Stimulated activated naive CD8-positive, alpha-beta T cell treated with anti-CD3 and anti-CD28 coated beads, Interleukin-15, Interleukin-2, amounts not matched to agents 100 ng/mL and 50 ng/mL, for 24 hours (primary cell): ENCODE measurements at regions not wholly inside any gene's neighbourhood (a gene's known extent, or its start where the extent isn't known, plus 50 kb on each side); places are given as distances from the start of the nearest gene placed in this dataset.

Experiments used
- H3K27ac Mint-ChIP-seq: one replicate; pipeline ENCODE4 v1.8.0; 2021; ENCODE audit warnings: mild to moderate bottlenecking, mixed read lengths
- H3K27me3 Mint-ChIP-seq: one replicate; pipeline ENCODE4 v1.8.0; 2021; ENCODE audit warnings: mixed read lengths
- H3K36me3 Mint-ChIP-seq: one replicate; pipeline ENCODE4 v1.8.0; 2021; ENCODE audit warnings: low read depth, mixed read lengths
- H3K4me1 Mint-ChIP-seq: one replicate; pipeline ENCODE4 v1.8.0; 2021; ENCODE audit warnings: low read depth, mixed read lengths
- H3K4me3 Mint-ChIP-seq: one replicate; pipeline ENCODE4 v1.8.0; 2021; ENCODE audit warnings: mild to moderate bottlenecking, mixed read lengths
- H3K9me3 Mint-ChIP-seq: one replicate; pipeline ENCODE4 v1.8.0; 2021; ENCODE audit warnings: mixed read lengths

GRCh38 chr15:91711384-91712033 lies 142.0 kb upstream of the SLCO3A1 start:
- H3K27me3 Mint-ChIP-seq: peaks cover 10% of the 10 kb centered on the region
- H3K4me1 Mint-ChIP-seq: peaks cover 11% of the 10 kb centered on the region
- H3K4me3 Mint-ChIP-seq: no peak overlapping the region
- no peaks in the 10 kb centered on the region for H3K9me3 Mint-ChIP-seq
- no peaks in the 10 kb centered on the region for H3K36me3 Mint-ChIP-seq
- H3K27ac Mint-ChIP-seq: no peak overlapping the region

GRCh38 chr15:91712286-91712685 lies 141.2 kb upstream of the SLCO3A1 start:
- no peaks in the 10 kb centered on the region for H3K9me3 Mint-ChIP-seq

GRCh38 chr15:91716536-91716935 lies 137.0 kb upstream of the SLCO3A1 start:
- H3K36me3 Mint-ChIP-seq: no peaks in the 10 kb centered on the region
- no peak overlapping the region for H3K4me3 Mint-ChIP-seq
- H3K27me3 Mint-ChIP-seq: peaks cover 19% of the 10 kb centered on the region
- no peaks in the 10 kb centered on the region for H3K9me3 Mint-ChIP-seq
- H3K4me1 Mint-ChIP-seq: no peaks in the 10 kb centered on the region
- no peak overlapping the region for H3K27ac Mint-ChIP-seq

More at GRCh38 chr15:91712286-91712685, 141.2 kb upstream of the SLCO3A1 start:
- peaks cover 10% of the 10 kb centered on the region for H3K27me3 Mint-ChIP-seq
- H3K4me3 Mint-ChIP-seq: no peak overlapping the region
- no peaks in the 10 kb centered on the region for H3K36me3 Mint-ChIP-seq
- peaks cover 3% of the 10 kb centered on the region for H3K4me1 Mint-ChIP-seq
- H3K27ac Mint-ChIP-seq: no peak overlapping the region

GRCh38 chr15:91717811-91718210 lies 135.7 kb upstream of the SLCO3A1 start:
- Mint-ChIP-seq H3K27me3 (peaks cover 23% of the 10 kb centered on the region), H3K9me3 (no peaks in the 10 kb centered on the region), H3K27ac (no peak overlapping the region), H3K36me3 (no peaks in the 10 kb centered on the region), H3K4me1 (no peaks in the 10 kb centered on the region), H3K4me3 (no peak overlapping the region)

- Mint-ChIP-seq H3K4me3 (no peak overlapping the region), H3K27me3 (peaks cover 17% of the 10 kb centered on the region), H3K36me3 (no peaks in the 10 kb centered on the region), H3K4me1 (no peaks in the 10 kb centered on the region), H3K27ac (no peak overlapping the region), H3K9me3 (no peaks in the 10 kb centered on the region)
These were observed 129.5 kb upstream of the SLCO3A1 start for GRCh38 chr15:91723959-91724358.

- Mint-ChIP-seq H3K36me3 (no peaks in the 10 kb centered on the region), H3K27ac (no peak overlapping the region), H3K27me3 (peaks cover 25% of the 10 kb centered on the region), H3K4me3 (no peak overlapping the region), H3K4me1 (no peaks in the 10 kb centered on the region), H3K9me3 (no peaks in the 10 kb centered on the region)
These were observed 119.8 kb upstream of the SLCO3A1 start for GRCh38 chr15:91733661-91734060.

- H3K27me3 Mint-ChIP-seq: peaks cover 23% of the 10 kb centered on the region
- H3K4me3 Mint-ChIP-seq: no peak overlapping the region
- no peaks in the 10 kb centered on the region for H3K36me3 Mint-ChIP-seq
- no peak overlapping the region for H3K27ac Mint-ChIP-seq
- H3K4me1 Mint-ChIP-seq: no peaks in the 10 kb centered on the region
- H3K9me3 Mint-ChIP-seq: no peaks in the 10 kb centered on the region
These were observed 116.2 kb upstream of the SLCO3A1 start for GRCh38 chr15:91737151-91737818.

- Mint-ChIP-seq H3K4me3 (no peak overlapping the region), H3K36me3 (no peaks in the 10 kb centered on the region), H3K27ac (no peak overlapping the region), H3K27me3 (peaks cover 17% of the 10 kb centered on the region), H3K4me1 (no peaks in the 10 kb centered on the region), H3K9me3 (no peaks in the 10 kb centered on the region)
These were observed 111.5 kb upstream of the SLCO3A1 start for GRCh38 chr15:91741986-91742385.

- Mint-ChIP-seq H3K4me1 (no peaks in the 10 kb centered on the region), H3K27me3 (peaks cover 9% of the 10 kb centered on the region), H3K36me3 (no peaks in the 10 kb centered on the region), H3K9me3 (no peaks in the 10 kb centered on the region), H3K27ac (no peak overlapping the region), H3K4me3 (no peak overlapping the region)
These were observed 101.9 kb upstream of the SLCO3A1 start for GRCh38 chr15:91751611-91752010.

GRCh38 chr15:91752081-91752785 lies 101.3 kb upstream of the SLCO3A1 start:
- Mint-ChIP-seq H3K9me3 (no peaks in the 10 kb centered on the region), H3K27me3 (peaks cover 9% of the 10 kb centered on the region), H3K36me3 (no peaks in the 10 kb centered on the region), H3K4me1 (no peaks in the 10 kb centered on the region), H3K4me3 (no peak overlapping the region), H3K27ac (no peak overlapping the region)

- Mint-ChIP-seq H3K9me3 (no peaks in the 10 kb centered on the region), H3K36me3 (no peaks in the 10 kb centered on the region), H3K27ac (no peak overlapping the region), H3K4me3 (no peak overlapping the region), H3K27me3 (peaks cover 3% of the 10 kb centered on the region), H3K4me1 (no peaks in the 10 kb centered on the region)
These were observed 93.9 kb upstream of the SLCO3A1 start for GRCh38 chr15:91759560-91759959.

GRCh38 chr15:91765660-91766059 lies 87.8 kb upstream of the SLCO3A1 start:
- H3K36me3 Mint-ChIP-seq: no peaks in the 10 kb centered on the region
- H3K4me3 Mint-ChIP-seq: no peak overlapping the region
- H3K27ac Mint-ChIP-seq: no peak overlapping the region
- H3K4me1 Mint-ChIP-seq: no peaks in the 10 kb centered on the region
- no peaks in the 10 kb centered on the region for H3K9me3 Mint-ChIP-seq
- H3K27me3 Mint-ChIP-seq: peaks cover 8% of the 10 kb centered on the region

GRCh38 chr15:91769476-91769875 lies 84.0 kb upstream of the SLCO3A1 start:
- no peaks in the 10 kb centered on the region for H3K4me1 Mint-ChIP-seq
- H3K9me3 Mint-ChIP-seq: no peaks in the 10 kb centered on the region
- no peak overlapping the region for H3K4me3 Mint-ChIP-seq

GRCh38 chr15:91769894-91770293 lies 83.6 kb upstream of the SLCO3A1 start:
- Mint-ChIP-seq H3K4me3 (no peak overlapping the region), H3K27ac (no peak overlapping the region), H3K36me3 (no peaks in the 10 kb centered on the region), H3K27me3 (peaks cover 21% of the 10 kb centered on the region), H3K4me1 (no peaks in the 10 kb centered on the region), H3K9me3 (no peaks in the 10 kb centered on the region)

More at GRCh38 chr15:91769476-91769875, 84.0 kb upstream of the SLCO3A1 start:
- H3K36me3 Mint-ChIP-seq: no peaks in the 10 kb centered on the region
- H3K27ac Mint-ChIP-seq: no peak overlapping the region
- peaks cover 17% of the 10 kb centered on the region for H3K27me3 Mint-ChIP-seq

- H3K4me3 Mint-ChIP-seq: no peak overlapping the region
- H3K9me3 Mint-ChIP-seq: no peaks in the 10 kb centered on the region
- no peaks in the 10 kb centered on the region for H3K36me3 Mint-ChIP-seq
- H3K4me1 Mint-ChIP-seq: no peaks in the 10 kb centered on the region
- H3K27ac Mint-ChIP-seq: no peak overlapping the region
- peaks cover 25% of the 10 kb centered on the region for H3K27me3 Mint-ChIP-seq
These were observed 77.4 kb upstream of the SLCO3A1 start for GRCh38 chr15:91776104-91776503.
